Dendritic cell treated with granulocyte-macrophage colony-stimulating factor and Interleukin-4, amounts not matched to agents 40 ng/mL and 50 ng/mL, for 4 days (primary cell): ENCODE measurements at regions not wholly inside any gene's neighbourhood (a gene's known extent, or its start where the extent isn't known, plus 50 kb on each side); places are given as distances from the start of the nearest gene placed in this dataset.

Experiments used
- H3K27ac Mint-ChIP-seq: one replicate; pipeline ENCODE4 v1.8.0; 2022; ENCODE audit warnings: mild to moderate bottlenecking, mixed read lengths
- H3K27me3 Mint-ChIP-seq: one replicate; pipeline ENCODE4 v1.8.0; 2022; ENCODE audit warnings: mild to moderate bottlenecking, mixed read lengths
- H3K36me3 Mint-ChIP-seq: one replicate; pipeline ENCODE4 v1.8.0; 2022; ENCODE audit warnings: low read depth, mixed read lengths
- H3K4me1 Mint-ChIP-seq: one replicate; pipeline ENCODE4 v1.8.0; 2022; ENCODE audit warnings: low read depth, mixed read lengths
- H3K4me3 Mint-ChIP-seq: one replicate; pipeline ENCODE4 v1.8.0; 2022; ENCODE audit warnings: mild to moderate bottlenecking, moderate library complexity, mixed read lengths
- H3K9me3 Mint-ChIP-seq: one replicate; pipeline ENCODE4 v1.8.0; 2022; ENCODE audit warnings: mixed read lengths
- intact Hi-C: fragments of 100-400 bp; cut with micrococcal nuclease; formaldehyde crosslinking; loops from one replicate; pipeline ENCODE4 v1.15.0; 2022

DNA sequence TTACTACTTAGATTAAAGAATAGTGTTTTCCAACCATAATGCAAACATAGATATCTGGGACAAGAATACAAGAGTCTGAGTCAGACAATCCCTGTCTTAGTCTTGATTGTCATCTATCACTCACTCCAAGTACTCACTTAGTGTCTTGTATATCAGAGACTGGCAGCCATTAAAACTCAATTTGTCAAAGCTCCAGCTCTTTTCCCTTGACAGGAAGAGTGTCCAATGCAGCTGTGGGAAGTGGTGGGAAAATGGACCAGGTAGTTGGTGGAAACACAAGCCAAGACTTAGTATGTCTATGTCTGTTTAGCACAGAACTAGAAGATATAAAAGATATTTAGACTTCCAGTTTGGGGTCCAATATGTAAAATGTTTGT is 271.6 kb upstream of the CLEC14A start:
- no peaks in the 10 kb centered on the region for H3K27me3 Mint-ChIP-seq
- intact Hi-C loops: no loop called here
- no peak overlapping the region for H3K4me3 Mint-ChIP-seq
- peaks cover 31% of the 10 kb centered on the region for H3K9me3 Mint-ChIP-seq
- no peaks in the 10 kb centered on the region for H3K36me3 Mint-ChIP-seq
- H3K4me1 Mint-ChIP-seq: no peaks in the 10 kb centered on the region
- no peak overlapping the region for H3K27ac Mint-ChIP-seq

DNA sequence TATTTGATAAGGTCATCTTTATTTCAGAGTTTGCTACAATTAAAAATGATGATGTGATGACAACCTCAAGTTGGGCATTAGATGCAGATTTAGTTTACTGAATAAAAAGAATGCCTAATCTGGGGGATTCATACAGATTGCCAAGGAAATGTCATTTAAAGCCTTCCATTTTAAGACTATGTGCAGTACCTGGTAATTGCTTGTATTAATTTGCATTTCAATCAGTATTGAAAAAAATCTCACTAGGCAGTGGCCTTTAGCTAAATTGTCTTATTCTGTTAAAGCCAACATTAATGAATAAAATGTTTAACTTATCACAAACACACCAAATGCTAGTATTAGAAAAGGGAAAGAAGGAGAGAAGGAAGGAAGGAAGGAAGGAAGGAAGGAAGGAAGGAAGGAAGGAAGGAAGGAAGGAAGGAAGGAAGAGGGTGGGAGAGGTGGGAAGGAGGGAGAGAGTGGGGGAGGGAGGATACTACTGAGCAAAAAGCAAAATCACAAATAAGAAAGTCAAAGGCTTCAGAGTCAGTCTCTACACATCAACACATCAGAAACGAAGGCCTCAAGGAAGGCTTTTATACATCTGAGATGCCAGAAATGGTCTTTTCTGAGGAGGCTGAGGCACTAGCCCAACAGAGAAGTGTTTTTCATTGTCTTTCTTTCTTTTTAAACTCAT is 271.1 kb upstream of the CLEC14A start:
- Mint-ChIP-seq H3K4me3 (no peak overlapping the region), H3K4me1 (no peaks in the 10 kb centered on the region), H3K36me3 (no peaks in the 10 kb centered on the region), H3K27me3 (no peaks in the 10 kb centered on the region), H3K9me3 (peaks cover 31% of the 10 kb centered on the region), H3K27ac (no peak overlapping the region)
- intact Hi-C loops: no loop called here

DNA sequence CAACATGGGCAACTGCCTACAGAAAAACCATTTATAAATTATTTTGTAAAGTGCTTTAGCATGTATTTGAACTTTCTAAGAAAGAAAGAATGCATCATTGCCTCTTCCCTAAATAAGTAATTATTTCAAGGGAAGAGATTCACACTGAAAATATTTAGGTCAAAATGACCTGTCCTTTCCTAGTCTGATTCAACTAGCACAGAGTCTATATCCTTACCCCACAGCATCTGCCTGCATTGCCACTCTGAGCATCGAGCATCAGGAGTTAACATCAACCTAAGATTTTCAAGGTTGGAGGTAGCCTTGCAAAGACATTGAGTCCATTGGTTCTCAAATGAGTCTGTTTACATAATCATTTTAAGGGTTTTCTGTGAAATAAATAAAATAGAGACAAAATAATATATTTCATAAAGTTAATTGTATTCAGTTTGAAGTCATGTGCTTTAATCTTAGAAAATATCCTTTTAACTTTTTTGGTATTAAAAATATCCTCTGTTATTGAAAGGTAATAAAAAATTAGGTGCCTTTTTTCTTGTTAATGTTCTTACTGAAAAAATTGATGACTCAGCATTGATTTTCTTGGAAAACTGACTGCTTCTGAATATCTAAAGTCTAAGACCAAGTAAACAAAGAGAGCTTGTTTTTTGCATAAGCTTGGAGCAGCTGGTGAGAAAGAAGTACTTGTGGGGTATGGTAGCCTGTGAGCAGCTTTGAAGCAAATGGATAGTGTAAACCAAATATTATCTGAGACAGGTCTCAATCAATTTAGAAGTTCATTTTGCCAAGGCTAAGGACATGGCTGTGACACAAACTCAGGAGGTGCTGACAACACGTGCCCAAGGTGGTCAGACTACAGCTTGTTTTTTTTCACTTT is 269.0 kb upstream of the CLEC14A start:
- H3K4me3 Mint-ChIP-seq: no peak overlapping the region
- no peaks in the 10 kb centered on the region for H3K27me3 Mint-ChIP-seq
- H3K36me3 Mint-ChIP-seq: no peaks in the 10 kb centered on the region
- intact Hi-C loops: no loop called here
- H3K27ac Mint-ChIP-seq: no peak overlapping the region
- no peaks in the 10 kb centered on the region for H3K4me1 Mint-ChIP-seq
- peaks cover 23% of the 10 kb centered on the region for H3K9me3 Mint-ChIP-seq

DNA sequence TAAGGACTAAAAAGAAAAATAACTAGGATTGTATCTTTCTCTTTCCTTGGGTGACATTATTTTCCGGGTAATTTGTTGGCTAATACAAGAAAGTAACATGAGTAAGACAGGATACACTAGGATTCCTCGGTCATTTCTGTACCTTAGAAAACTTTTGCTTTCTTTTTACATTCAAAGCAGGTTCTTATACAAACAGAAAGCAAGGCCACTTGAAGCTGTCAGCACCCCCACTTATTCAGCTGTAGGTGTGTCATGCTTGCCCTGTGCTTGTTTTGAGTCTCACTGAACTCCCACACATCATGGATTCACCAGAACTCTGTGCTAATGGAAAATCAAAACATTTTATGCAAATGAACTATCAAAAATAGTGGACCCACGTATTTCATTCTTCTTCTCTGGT is 266.8 kb upstream of the CLEC14A start:
- Mint-ChIP-seq H3K9me3 (peaks cover 9% of the 10 kb centered on the region), H3K27ac (no peak overlapping the region), H3K27me3 (no peaks in the 10 kb centered on the region), H3K4me1 (no peaks in the 10 kb centered on the region), H3K36me3 (no peaks in the 10 kb centered on the region), H3K4me3 (no peak overlapping the region)
- intact Hi-C loops: no loop called here

DNA sequence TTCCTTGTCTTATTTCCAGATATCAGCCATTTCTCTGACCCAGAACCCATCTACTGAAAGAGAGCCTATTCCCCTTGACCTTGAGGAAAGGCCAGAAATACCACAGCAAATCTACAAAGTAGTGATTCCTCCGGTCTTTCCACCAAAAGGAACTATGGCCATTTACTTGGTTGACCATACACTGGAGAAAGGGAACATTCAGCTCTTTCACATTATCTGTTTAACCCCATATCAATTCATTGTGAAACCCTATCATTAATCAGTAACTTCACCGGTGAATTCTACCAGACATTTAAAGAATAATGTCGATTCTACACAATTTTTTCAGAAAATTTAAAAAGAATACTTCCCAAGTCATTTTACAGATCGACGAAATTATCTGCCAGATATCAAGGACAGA is 265.7 kb upstream of the CLEC14A start:
- H3K9me3 Mint-ChIP-seq: peaks cover 1% of the 10 kb centered on the region
- no peaks in the 10 kb centered on the region for H3K36me3 Mint-ChIP-seq
- H3K27ac Mint-ChIP-seq: no peak overlapping the region
- no peaks in the 10 kb centered on the region for H3K4me1 Mint-ChIP-seq
- H3K4me3 Mint-ChIP-seq: no peak overlapping the region
- H3K27me3 Mint-ChIP-seq: no peaks in the 10 kb centered on the region
- intact Hi-C loops: no loop called here

DNA sequence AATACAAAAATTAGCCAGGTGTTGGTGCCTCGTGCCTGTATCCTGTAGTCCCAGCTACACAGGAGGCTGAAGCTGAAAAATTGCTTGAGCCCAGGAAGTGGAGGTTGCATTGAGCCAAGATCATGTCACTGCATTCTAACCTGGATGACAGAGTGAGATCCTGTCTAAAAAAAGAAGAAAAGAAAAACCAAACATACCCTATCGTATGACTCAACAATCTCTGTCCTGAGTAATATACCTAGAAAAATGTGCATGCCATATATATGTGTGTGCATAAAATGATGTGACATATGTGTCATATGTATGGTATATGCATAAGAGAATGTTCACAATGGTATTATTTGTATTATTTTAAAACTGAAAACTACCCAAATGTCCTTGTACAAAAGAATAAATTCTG is 261.5 kb upstream of the CLEC14A start:
- Mint-ChIP-seq H3K4me1 (no peaks in the 10 kb centered on the region), H3K4me3 (no peak overlapping the region), H3K9me3 (peaks cover 8% of the 10 kb centered on the region), H3K27me3 (no peaks in the 10 kb centered on the region), H3K36me3 (no peaks in the 10 kb centered on the region), H3K27ac (no peak overlapping the region)
- intact Hi-C loops: no loop called here

DNA sequence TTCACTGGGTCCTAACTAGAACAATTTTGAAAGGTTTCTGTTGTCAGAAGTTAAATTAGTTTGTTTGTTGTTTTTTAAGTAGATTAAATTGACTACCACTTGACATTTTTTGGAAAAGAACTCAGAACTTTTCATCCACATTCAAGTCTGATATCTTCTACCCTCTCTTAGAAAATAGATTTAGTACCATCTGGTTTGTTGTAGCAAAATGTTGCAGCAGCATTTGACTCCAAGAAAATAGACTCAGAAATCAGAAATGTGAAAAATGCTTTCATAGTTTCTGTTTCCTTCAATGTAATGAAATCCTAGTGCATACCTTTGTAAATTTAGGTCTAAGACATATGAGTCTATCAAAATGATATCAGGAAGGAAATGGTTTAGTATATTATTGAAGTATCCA is 256.3 kb upstream of the CLEC14A start:
- Mint-ChIP-seq H3K9me3 (peaks cover 18% of the 10 kb centered on the region), H3K4me1 (no peaks in the 10 kb centered on the region), H3K27me3 (no peaks in the 10 kb centered on the region), H3K36me3 (no peaks in the 10 kb centered on the region), H3K4me3 (no peak overlapping the region), H3K27ac (no peak overlapping the region)
- intact Hi-C loops: no loop called here

DNA sequence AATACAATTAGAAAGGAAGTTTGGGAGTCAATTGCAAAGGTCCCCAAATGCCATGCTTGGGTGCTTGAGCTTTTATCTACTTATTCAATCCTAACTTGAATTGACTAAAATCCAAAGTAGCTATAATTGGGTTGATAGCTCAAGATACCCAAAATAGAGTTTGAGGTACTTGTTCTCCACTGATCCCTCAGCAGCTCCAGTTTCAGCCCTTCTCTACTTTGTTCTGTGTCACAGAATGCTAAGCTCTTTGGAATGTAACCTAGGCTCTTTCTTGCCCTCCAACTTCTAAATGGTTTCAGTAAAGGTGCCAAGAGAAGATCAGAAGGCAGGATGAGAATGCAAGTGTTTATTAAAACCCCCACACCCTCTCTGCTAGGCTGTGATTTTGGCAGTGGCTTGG is 251.4 kb upstream of the CLEC14A start:
- peaks cover 11% of the 10 kb centered on the region for H3K9me3 Mint-ChIP-seq
- no peaks in the 10 kb centered on the region for H3K27me3 Mint-ChIP-seq
- no peak overlapping the region for H3K27ac Mint-ChIP-seq
- H3K4me3 Mint-ChIP-seq: no peak overlapping the region
- no peaks in the 10 kb centered on the region for H3K4me1 Mint-ChIP-seq
- intact Hi-C loops: no loop called here
- no peaks in the 10 kb centered on the region for H3K36me3 Mint-ChIP-seq

DNA sequence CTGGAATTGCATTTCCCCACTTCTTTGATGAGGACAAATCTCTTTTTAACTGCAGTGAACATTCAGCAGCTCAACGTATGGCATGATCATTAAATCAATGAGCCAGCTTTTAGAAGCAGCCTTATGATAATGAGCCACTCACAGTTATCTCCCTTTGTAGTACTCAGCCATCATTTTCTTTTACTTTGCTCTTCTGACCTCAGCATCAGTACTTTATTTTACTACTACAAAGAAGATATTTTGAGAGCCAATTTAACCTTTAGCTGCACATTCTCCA is 250.0 kb upstream of the CLEC14A start:
- H3K27me3 Mint-ChIP-seq: no peaks in the 10 kb centered on the region
- H3K9me3 Mint-ChIP-seq: peaks cover 11% of the 10 kb centered on the region
- no peak overlapping the region for H3K27ac Mint-ChIP-seq
- no peaks in the 10 kb centered on the region for H3K36me3 Mint-ChIP-seq
- H3K4me3 Mint-ChIP-seq: no peak overlapping the region
- H3K4me1 Mint-ChIP-seq: no peaks in the 10 kb centered on the region
- intact Hi-C loops: no loop called here

DNA sequence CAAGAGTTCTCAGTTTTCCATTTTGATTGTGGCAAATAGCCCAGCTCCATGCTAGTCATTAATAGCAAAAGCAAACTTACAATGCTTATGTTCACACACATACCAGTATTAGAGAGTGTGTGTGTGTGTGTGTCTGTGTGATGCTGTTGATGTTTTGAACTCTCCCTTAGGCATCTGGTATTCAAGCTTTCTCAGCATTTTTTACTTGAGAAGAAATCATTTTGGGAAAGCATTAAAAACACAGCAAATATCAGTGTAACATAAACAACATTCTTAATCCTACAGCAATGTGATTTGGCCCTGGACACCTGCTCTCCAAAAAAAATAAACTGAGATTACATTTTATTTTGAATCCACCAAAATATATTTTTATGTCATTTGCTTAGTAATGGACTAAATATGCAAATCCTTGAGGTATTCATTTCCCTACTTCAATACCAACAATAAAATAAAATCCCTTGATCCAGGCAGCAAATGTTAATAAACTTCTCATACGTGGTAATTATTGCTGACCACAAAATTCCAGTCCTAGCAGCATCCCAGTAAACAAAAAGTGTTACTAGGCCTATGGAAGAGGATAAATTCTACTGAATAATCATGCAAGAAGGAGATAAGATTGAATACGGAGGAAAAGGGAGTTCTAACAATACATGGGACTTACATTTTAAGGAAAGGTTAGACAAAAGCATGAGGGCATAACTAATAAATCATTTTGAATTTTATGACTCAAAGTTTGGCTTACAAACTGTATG is 249.5 kb upstream of the CLEC14A start:
- H3K27me3 Mint-ChIP-seq: no peaks in the 10 kb centered on the region
- H3K4me1 Mint-ChIP-seq: no peaks in the 10 kb centered on the region
- H3K9me3 Mint-ChIP-seq: peaks cover 11% of the 10 kb centered on the region
- H3K27ac Mint-ChIP-seq: no peak overlapping the region
- intact Hi-C loops: no loop called here
- H3K4me3 Mint-ChIP-seq: no peak overlapping the region
- no peaks in the 10 kb centered on the region for H3K36me3 Mint-ChIP-seq

DNA sequence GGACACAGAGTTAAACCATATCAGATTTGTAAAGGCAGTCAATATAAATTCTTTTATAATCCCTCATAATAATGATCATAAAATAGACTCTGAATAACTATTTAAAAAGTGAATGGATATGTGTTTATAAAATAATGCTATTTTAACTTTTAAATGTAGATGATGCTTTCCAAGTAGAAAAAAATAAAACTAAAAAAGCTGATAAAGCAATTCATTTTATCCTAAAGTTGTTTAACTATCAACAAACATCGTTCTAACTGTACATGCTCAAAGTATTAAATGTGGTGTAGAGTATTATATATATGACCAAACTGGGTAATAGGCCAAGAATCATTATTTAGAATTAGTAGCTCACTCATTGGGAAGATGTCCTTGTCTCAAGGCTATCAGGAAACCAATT is 248.3 kb upstream of the CLEC14A start:
- H3K9me3 Mint-ChIP-seq: peaks cover 8% of the 10 kb centered on the region
- H3K27ac Mint-ChIP-seq: no peak overlapping the region
- no peaks in the 10 kb centered on the region for H3K36me3 Mint-ChIP-seq
- H3K4me1 Mint-ChIP-seq: no peaks in the 10 kb centered on the region
- H3K4me3 Mint-ChIP-seq: no peak overlapping the region
- intact Hi-C loops: no loop called here
- no peaks in the 10 kb centered on the region for H3K27me3 Mint-ChIP-seq

DNA sequence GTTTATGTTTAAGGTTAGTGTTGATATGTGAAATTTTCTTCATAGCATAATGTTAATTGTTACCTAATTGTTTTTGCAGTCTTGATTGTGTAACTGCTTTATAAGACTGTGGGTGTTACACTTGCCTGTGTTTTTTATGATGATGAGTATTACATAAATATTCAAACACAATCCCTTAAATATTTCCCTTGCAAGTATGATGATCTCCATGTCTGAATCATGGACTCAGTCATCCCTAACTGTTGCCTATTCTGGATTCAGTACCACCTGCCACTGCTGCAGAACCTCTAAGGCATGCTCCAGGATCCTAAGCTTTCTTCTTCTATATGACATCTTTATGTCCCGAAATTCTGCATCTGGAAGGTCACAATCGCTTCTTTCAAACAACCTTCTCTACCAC is 246.3 kb upstream of the CLEC14A start:
- no peaks in the 10 kb centered on the region for H3K36me3 Mint-ChIP-seq
- no peaks in the 10 kb centered on the region for H3K27me3 Mint-ChIP-seq
- no peaks in the 10 kb centered on the region for H3K4me1 Mint-ChIP-seq
- peaks cover 16% of the 10 kb centered on the region for H3K9me3 Mint-ChIP-seq
- H3K27ac Mint-ChIP-seq: no peak overlapping the region
- intact Hi-C loops: no loop called here
- H3K4me3 Mint-ChIP-seq: no peak overlapping the region

DNA sequence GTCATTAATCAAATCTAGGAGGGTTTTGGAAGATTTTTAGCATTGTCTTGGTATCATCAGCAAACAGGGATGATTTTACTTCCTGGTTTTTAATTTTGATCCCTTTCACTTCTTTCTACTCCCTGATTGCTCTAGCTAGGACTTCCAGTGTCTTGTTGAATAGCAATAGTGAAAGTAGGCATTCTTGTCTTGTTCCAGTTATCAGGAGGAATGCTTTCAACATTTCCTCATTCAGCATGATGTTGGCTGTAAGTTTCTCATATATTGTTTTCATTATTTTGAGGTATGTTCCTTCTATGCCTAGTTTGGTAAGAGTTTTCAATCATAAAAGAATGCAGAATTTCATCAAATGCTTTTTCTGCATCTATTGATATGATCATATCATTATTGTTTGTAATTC is 244.2 kb upstream of the CLEC14A start:
- Mint-ChIP-seq H3K27me3 (no peaks in the 10 kb centered on the region), H3K4me1 (no peaks in the 10 kb centered on the region), H3K27ac (no peak overlapping the region), H3K36me3 (no peaks in the 10 kb centered on the region), H3K4me3 (no peak overlapping the region), H3K9me3 (peaks cover 25% of the 10 kb centered on the region)
- intact Hi-C loops: no loop called here

DNA sequence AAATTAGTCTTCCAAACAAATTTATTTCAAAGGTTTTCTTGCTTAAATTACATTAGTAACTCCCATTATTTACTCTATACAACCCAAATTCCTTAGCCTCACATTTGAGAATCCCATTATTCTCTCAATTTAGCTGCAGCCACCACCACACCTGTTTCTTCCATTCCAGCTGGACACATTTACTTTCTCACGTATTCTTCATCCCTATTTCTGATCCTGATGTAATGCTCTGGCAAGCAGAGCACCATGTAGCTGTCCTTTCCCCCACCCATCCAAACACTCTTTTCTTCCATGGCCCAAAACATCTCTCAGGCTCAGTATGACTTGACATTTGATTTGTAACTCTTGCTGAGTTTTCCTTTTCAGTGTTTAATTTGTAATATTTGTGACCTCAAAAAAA is 240.2 kb upstream of the CLEC14A start:
- Mint-ChIP-seq H3K9me3 (peaks cover 42% of the 10 kb centered on the region), H3K27ac (no peak overlapping the region), H3K4me1 (no peaks in the 10 kb centered on the region), H3K27me3 (no peaks in the 10 kb centered on the region), H3K36me3 (no peaks in the 10 kb centered on the region), H3K4me3 (no peak overlapping the region)
- intact Hi-C loops: no loop called here
